ENCODE measurements at regions not wholly inside any gene's neighbourhood (a gene's known extent, or its start where the extent isn't known, plus 50 kb on each side); places are given as distances from the start of the nearest gene placed in this dataset.

GRCh38 chr5:60206234-60206633, 312.7 kb upstream of the PDE4D start:
- no peak overlapping the region for H3K4me3 ChIP-seq
- no peaks in the 10 kb centered on the region for H3K27me3 ChIP-seq
- no peaks in the 10 kb centered on the region for H3K36me3 ChIP-seq
- no peak for DNase-seq
- TF ChIP-seq, protein P1, sequence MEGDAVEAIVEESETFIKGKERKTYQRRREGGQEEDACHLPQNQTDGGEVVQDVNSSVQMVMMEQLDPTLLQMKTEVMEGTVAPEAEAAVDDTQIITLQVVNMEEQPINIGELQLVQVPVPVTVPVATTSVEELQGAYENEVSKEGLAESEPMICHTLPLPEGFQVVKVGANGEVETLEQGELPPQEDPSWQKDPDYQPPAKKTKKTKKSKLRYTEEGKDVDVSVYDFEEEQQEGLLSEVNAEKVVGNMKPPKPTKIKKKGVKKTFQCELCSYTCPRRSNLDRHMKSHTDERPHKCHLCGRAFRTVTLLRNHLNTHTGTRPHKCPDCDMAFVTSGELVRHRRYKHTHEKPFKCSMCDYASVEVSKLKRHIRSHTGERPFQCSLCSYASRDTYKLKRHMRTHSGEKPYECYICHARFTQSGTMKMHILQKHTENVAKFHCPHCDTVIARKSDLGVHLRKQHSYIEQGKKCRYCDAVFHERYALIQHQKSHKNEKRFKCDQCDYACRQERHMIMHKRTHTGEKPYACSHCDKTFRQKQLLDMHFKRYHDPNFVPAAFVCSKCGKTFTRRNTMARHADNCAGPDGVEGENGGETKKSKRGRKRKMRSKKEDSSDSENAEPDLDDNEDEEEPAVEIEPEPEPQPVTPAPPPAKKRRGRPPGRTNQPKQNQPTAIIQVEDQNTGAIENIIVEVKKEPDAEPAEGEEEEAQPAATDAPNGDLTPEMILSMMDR (IDR thresholded peaks at IDR 0.05), result no peak
- no peak for TF ChIP-seq POLR2A (IDR thresholded peaks at IDR 0.05)
- no peaks in the 10 kb centered on the region for H3K4me1 ChIP-seq
- no peaks in the 10 kb centered on the region for H3K9me3 ChIP-seq
- H3K27ac ChIP-seq, result no peak overlapping the region

- H3K36me3 ChIP-seq, result no peaks in the 10 kb centered on the region
- no peaks in the 10 kb centered on the region for H3K9me3 ChIP-seq
- H3K4me1 ChIP-seq, result no peaks in the 10 kb centered on the region
- TF ChIP-seq, protein P1 (IDR thresholded peaks at IDR 0.05), result no peak
- TF ChIP-seq POLR2A (IDR thresholded peaks at IDR 0.05), result no peak
- peak in 1 of 3 donors; percentile 46 for DNase-seq
- no peak overlapping the region for H3K4me3 ChIP-seq
- no peaks in the 10 kb centered on the region for H3K27me3 ChIP-seq
- H3K27ac ChIP-seq, result no peak overlapping the region
These were observed 311.5 kb upstream of the PDE4D start for GRCh38 chr5:60205071-60205470.

DNA sequence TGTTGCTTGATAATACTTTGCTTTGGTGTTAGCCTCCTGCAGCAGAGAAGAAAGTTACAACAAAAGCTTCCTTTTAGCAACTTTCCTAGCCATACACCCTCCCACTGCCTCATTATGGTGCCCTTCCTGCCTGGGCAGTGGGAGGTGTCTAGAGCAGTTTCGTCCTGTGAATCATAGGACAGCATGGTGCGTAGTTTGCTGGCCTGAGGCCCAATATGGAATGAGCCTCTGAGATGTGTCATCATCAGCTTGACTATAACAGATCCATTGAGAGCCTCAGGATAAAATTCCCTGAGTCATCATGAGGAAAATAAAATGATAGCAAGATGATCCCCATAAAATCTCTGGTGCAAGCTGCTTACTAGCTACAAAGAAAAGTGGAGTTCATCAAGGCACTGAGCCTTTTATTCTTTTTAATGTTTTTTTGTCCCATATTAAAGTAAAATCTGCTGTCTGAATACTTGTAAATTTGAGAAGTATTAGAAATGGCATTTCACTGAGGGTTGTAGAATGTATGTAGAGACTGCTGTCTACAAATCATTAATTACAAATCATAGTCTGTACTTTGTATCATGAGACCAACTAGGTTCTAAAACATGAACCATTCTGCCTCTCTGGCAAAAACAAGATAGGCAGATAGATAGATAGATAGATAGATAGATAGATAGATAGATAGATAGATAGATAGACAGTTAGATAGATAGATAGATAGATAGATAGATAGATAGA, 303.0 kb upstream of the PDE4D start:
- no peak overlapping the region for H3K4me3 ChIP-seq
- no peak overlapping the region for H3K27ac ChIP-seq
- H3K9me3 ChIP-seq, result no peaks in the 10 kb centered on the region
- no peaks in the 10 kb centered on the region for H3K27me3 ChIP-seq
- no peaks in the 10 kb centered on the region for H3K36me3 ChIP-seq
- H3K4me1 ChIP-seq, result no peaks in the 10 kb centered on the region
- peak in 1 of 3 donors; percentile 56 for DNase-seq
- no peak for TF ChIP-seq POLR2A (IDR thresholded peaks at IDR 0.05)
- TF ChIP-seq, protein P1 (IDR thresholded peaks at IDR 0.05), result no peak

DNA sequence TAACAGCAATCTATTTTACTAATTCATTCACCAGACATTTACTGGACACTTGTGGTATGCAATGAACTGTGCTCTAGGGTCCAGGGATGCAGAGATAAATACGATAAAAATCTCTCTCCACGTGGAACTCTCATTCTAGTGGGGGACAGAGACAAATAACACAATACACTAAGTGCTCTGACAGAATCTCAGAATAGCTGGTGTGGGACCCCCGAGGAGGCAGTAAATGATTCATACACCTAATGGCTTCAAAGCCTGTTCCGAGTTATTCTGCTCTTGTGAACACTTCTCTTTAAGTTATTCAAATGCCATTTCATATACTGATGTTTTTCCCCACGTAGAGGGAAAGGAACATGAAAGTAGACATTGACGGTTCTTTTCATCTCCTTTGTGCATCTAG, 302.0 kb upstream of the PDE4D start:
- TF ChIP-seq, protein P1 (IDR thresholded peaks at IDR 0.05), result no peak
- TF ChIP-seq POLR2A (IDR thresholded peaks at IDR 0.05), result no peak
- Histone ChIP-seq H3K4me3 (no peak overlapping the region), H3K4me1 (no peaks in the 10 kb centered on the region), H3K9me3 (no peaks in the 10 kb centered on the region), H3K27ac (no peak overlapping the region), H3K36me3 (no peaks in the 10 kb centered on the region), H3K27me3 (no peaks in the 10 kb centered on the region)
- DNase-seq, result no peak

GRCh38 chr5:60195083-60195482, 301.6 kb upstream of the PDE4D start:
- H3K4me1 ChIP-seq, result no peaks in the 10 kb centered on the region
- no peaks in the 10 kb centered on the region for H3K27me3 ChIP-seq
- H3K9me3 ChIP-seq, result no peaks in the 10 kb centered on the region
- no peak for TF ChIP-seq POLR2A (IDR thresholded peaks at IDR 0.05)
- TF ChIP-seq, protein P1 (IDR thresholded peaks at IDR 0.05), result no peak
- H3K36me3 ChIP-seq, result no peaks in the 10 kb centered on the region
- no peak for DNase-seq
- no peak overlapping the region for H3K4me3 ChIP-seq
- no peak overlapping the region for H3K27ac ChIP-seq
